HCT116 (cell line): ENCODE measurements at regions not wholly inside any gene's neighbourhood (a gene's known extent, or its start where the extent isn't known, plus 50 kb on each side); places are given as distances from the start of the nearest gene placed in this dataset.

Source experiments
- ATAC-seq: fragments of 200-7000 bp; cut with Tn5 transposase; 2 replicates; pipeline ENCODE4 v1.9.1; 2020; ENCODE audit warnings: mild to moderate bottlenecking, moderate library complexity
- BruUV-seq: library from RNA; stranded (reverse); fragments of 400-500 nt; replicated peaks from 2 replicates; lab custom pipeline; 2021; lab: Mats Ljungman, UMichigan
- CTCF ChIA-PET: fragments of 300-600 bp; sonication (Branson Sonifier 250); formaldehyde crosslinking; loops from one replicate; lab custom pipeline; 2021; ENCODE audit warnings: antibody characterized with exemption; lab: Charles Lee
- POLR2A ChIA-PET: fragments of 300-600, 350-600 bp; sonication (Branson Sonifier 250); formaldehyde crosslinking; loops from one replicate; lab custom pipeline; 2021; ENCODE audit warnings: antibody characterized with exemption; lab: Charles Lee
- RAD21 ChIA-PET, 2 experiments: fragments of 300-600 bp; sonication (Branson Sonifier 250); formaldehyde crosslinking; loops; one replicate each; lab custom pipeline; 2023; ENCODE audit warnings: low total read pairs in 2 of 2; ENCODE audit not compliant: uncharacterized antibody in 2 of 2, unreplicated experiment in 2 of 2, low non-redundant PET in 1 of 2; lab: Charles Lee
- DNase-seq: peaks from one replicate; pipeline ENCODE4 v3.0.0-alpha.2; 2010; ENCODE audit warnings: low read depth, low spot score
- H2AFZ ChIP-seq: fragments of 200-600 bp; shearing (Covaris generic), sonication (generic); 2 replicates; pipeline ENCODE4 v1.6.1; 2017; ENCODE audit warnings: low read depth, mixed run types, mixed read lengths, antibody characterized with exemption, low read length; ENCODE audit not compliant: poor library complexity, severe bottlenecking
- H3K27ac ChIP-seq: 2 replicates; pipeline ENCODE4 v1.5.1; 2012; ENCODE audit warnings: low read depth, low read length
- H3K27me3 ChIP-seq: fragments of 200-600 bp; sonication (generic); 2 replicates; pipeline ENCODE4 v1.6.1; 2016; ENCODE audit warnings: mixed run types, low read length, mixed read lengths; ENCODE audit not compliant: insufficient read depth
- H3K36me3 ChIP-seq, 2 experiments: fragments of 200-500 bp in 1 of 2; fragments of 200-600 bp in 1 of 2; sonication (Bioruptor generic) in 1 of 2; sonication (generic) in 1 of 2; 2 replicates each; pipeline versions ENCODE4 v1.5.1 to v1.6.1; 2014 to 2016; ENCODE audit warnings: low read length in 2 of 2, inconsistent platforms in 1 of 2, mixed read lengths in 1 of 2, mixed run types in 1 of 2; ENCODE audit not compliant: insufficient read depth in 2 of 2, control insufficient read depth in 1 of 2
- H3K4me1 ChIP-seq, 2 experiments: fragments of 200-600 bp in 1 of 2; sonication (generic) in 1 of 2; 2 replicates each; pipeline versions ENCODE4 v1.5.1 to v1.6.1; 2012 to 2017; ENCODE audit warnings: low read length in 2 of 2, inconsistent platforms in 1 of 2, mild to moderate bottlenecking in 1 of 2, mixed read lengths in 1 of 2, mixed run types in 1 of 2, moderate library complexity in 1 of 2; ENCODE audit not compliant: insufficient read depth in 2 of 2, control insufficient read depth in 1 of 2
- H3K4me2 ChIP-seq: fragments of 200-600 bp; sonication (generic); 2 replicates; pipeline ENCODE4 v1.6.1; 2017; ENCODE audit warnings: mixed run types, low read length, mixed read lengths
- H3K4me3 ChIP-seq, 2 experiments: fragments of 200-600 bp in 1 of 2; sonication (generic) in 1 of 2; replicated peaks in 1 of 2; 2 replicates each; pipeline ENCODE4 v1.5.1; 2011 to 2016; ENCODE audit warnings: low read length in 2 of 2, control low read depth in 1 of 2, low read depth in 1 of 2, mild to moderate bottlenecking in 1 of 2, mixed read lengths in 1 of 2, mixed run types in 1 of 2
- H3K79me2 ChIP-seq: fragments of 200-600 bp; sonication (generic); 2 replicates; pipeline ENCODE4 v1.6.1; 2017; ENCODE audit warnings: mild to moderate bottlenecking, mixed run types, low read length, moderate library complexity, mixed read lengths; ENCODE audit not compliant: insufficient read depth
- H3K9ac ChIP-seq: fragments of 200-600 bp; sonication (generic); 2 replicates; pipeline ENCODE4 v1.6.1; 2016; ENCODE audit warnings: low read length, mixed read lengths
- H3K9me2 ChIP-seq: fragments of 200-600 bp; sonication (generic), shearing (Covaris generic); 2 replicates; pipeline ENCODE4 v1.6.1; 2017; ENCODE audit warnings: mixed run types, mild to moderate bottlenecking, moderate library complexity; ENCODE audit not compliant: insufficient read depth
- H3K9me3 ChIP-seq, 2 experiments: fragments of 200-500 bp in 1 of 2; fragments of 200-600 bp in 1 of 2; sonication (Bioruptor generic) in 1 of 2; sonication (generic) in 1 of 2; 2 replicates each; pipeline ENCODE4 v1.6.1; 2014 to 2017; ENCODE audit warnings: low read length in 2 of 2, mixed read lengths in 2 of 2, inconsistent platforms in 1 of 2, low read depth in 1 of 2, mild to moderate bottlenecking in 1 of 2, mixed run types in 1 of 2, moderate library complexity in 1 of 2; ENCODE audit not compliant: control insufficient read depth in 1 of 2, insufficient read depth in 1 of 2
- H4K20me1 ChIP-seq: fragments of 200-600 bp; sonication (generic), shearing (Covaris generic); 2 replicates; pipeline ENCODE4 v1.6.1; 2017; ENCODE audit warnings: mixed run types, mild to moderate bottlenecking, moderate library complexity; ENCODE audit not compliant: insufficient read depth
- ATF3 ChIP-seq: IDR thresholded peaks from 2 replicates; pipeline ENCODE4 v1.6.1; 2012
- CBX3 ChIP-seq: IDR thresholded peaks from 2 replicates; pipeline ENCODE4 v1.6.1; 2012; ENCODE audit warnings: low read depth
- CTCF ChIP-seq, 3 experiments: fragments of 200-600 bp in 1 of 3; sonication (generic) in 1 of 3; IDR thresholded peaks in 2 of 3; conservative IDR thresholded peaks in 1 of 3; 2 replicates each; pipeline ENCODE4 v1.5.1; 2012 to 2017; ENCODE audit warnings: low read depth in 2 of 3, low read length in 2 of 3, antibody characterized with exemption in 1 of 3, borderline replicate concordance in 1 of 3, control low read depth in 1 of 3, mild to moderate bottlenecking in 1 of 3, mixed read lengths in 1 of 3, mixed run types in 1 of 3, moderate library complexity in 1 of 3; ENCODE audit not compliant: insufficient read depth in 1 of 3
- ELF1 ChIP-seq: IDR thresholded peaks from 2 replicates; pipeline ENCODE4 v1.6.1; 2012; ENCODE audit warnings: low read depth, borderline replicate concordance
- EZH2 ChIP-seq: fragments of 200-600 bp; sonication (generic); IDR thresholded peaks from 2 replicates; pipeline ENCODE4 v1.6.1; 2017; ENCODE audit warnings: antibody characterized with exemption, mixed run types
- EZH2phosphoT487 ChIP-seq: fragments of 200-600 bp; IDR thresholded peaks from 2 replicates; pipeline ENCODE4 v1.6.1; 2018; ENCODE audit warnings: antibody characterized with exemption, borderline replicate concordance
- FOSL1 ChIP-seq: IDR thresholded peaks from 2 replicates; pipeline ENCODE4 v1.6.1; 2012; ENCODE audit warnings: low read depth
- JUND ChIP-seq: IDR thresholded peaks from 2 replicates; pipeline ENCODE4 v1.6.1; 2012
- MAX ChIP-seq: IDR thresholded peaks from 2 replicates; pipeline ENCODE4 v1.6.1; 2012
- POLR2A ChIP-seq: IDR thresholded peaks from 2 replicates; pipeline ENCODE4 v1.7.0; 2011; ENCODE audit warnings: borderline replicate concordance; ENCODE audit not compliant: insufficient read depth, insufficient read length; ENCODE audit errors: extremely low read depth
- RAD21 ChIP-seq: IDR thresholded peaks from 2 replicates; pipeline ENCODE4 v1.6.1; 2012; ENCODE audit warnings: low read depth, mild to moderate bottlenecking
- SIN3A ChIP-seq: IDR thresholded peaks from 2 replicates; pipeline ENCODE4 v1.6.1; 2012; ENCODE audit warnings: low read depth
- SP1 ChIP-seq: IDR thresholded peaks from 2 replicates; pipeline ENCODE4 v1.6.1; 2012; ENCODE audit warnings: low read depth
- SRF ChIP-seq: IDR thresholded peaks from 2 replicates; pipeline ENCODE4 v1.6.1; 2012; ENCODE audit warnings: low read depth
- TCF7L2 ChIP-seq: IDR thresholded peaks from 2 replicates; pipeline ENCODE4 v1.7.0; 2011; ENCODE audit warnings: borderline replicate concordance, inconsistent platforms; ENCODE audit not compliant: insufficient read depth, insufficient read length; ENCODE audit errors: extremely low read depth
- YY1 ChIP-seq: IDR thresholded peaks from 2 replicates; pipeline ENCODE4 v1.6.1; 2011; ENCODE audit warnings: low read length, low read depth, moderate library complexity, mild to moderate bottlenecking; ENCODE audit not compliant: insufficient replicate concordance; ENCODE audit errors: extremely low read depth
- ZBTB33 ChIP-seq: IDR thresholded peaks from 2 replicates; pipeline ENCODE4 v1.6.1; 2011; ENCODE audit warnings: mild to moderate bottlenecking, low read length, moderate library complexity; ENCODE audit not compliant: insufficient replicate concordance; ENCODE audit errors: extremely low read depth
- ZFX ChIP-seq: fragments of 450-650 bp; IDR thresholded peaks from 2 replicates; pipeline ENCODE4 v1.6.1; 2017
- ZNF274 ChIP-seq: fragments of 200-500 bp; sonication (Bioruptor generic); IDR thresholded peaks from 2 replicates; pipeline ENCODE4 v1.6.1; 2014; ENCODE audit warnings: mild to moderate bottlenecking, low read depth, low read length, inconsistent platforms
- intact Hi-C: fragments of 100-400 bp; cut with micrococcal nuclease; formaldehyde crosslinking; loops from 2 replicates; pipeline ENCODE4 v1.10.0; 2022

- Histone ChIP-seq H3K9ac (no peak overlapping the region), H3K79me2 (no peaks in the 10 kb centered on the region), H3K36me3 (no peaks in the 10 kb centered on the region), H3K27me3 (no peaks in the 10 kb centered on the region), H3K9me3 (no peaks in the 10 kb centered on the region), H3K4me2 (no peak overlapping the region), H3K4me3 (no peak overlapping the region), H4K20me1 (no peaks in the 10 kb centered on the region), H3K27ac (no peak overlapping the region), H3K9me2 (no peaks in the 10 kb centered on the region), H3K4me1 (no peaks in the 10 kb centered on the region), H2AFZ (no peak overlapping the region)
- ChIA-PET RAD21 (no interaction called here), CTCF (no interaction called here), POLR2A (no interaction called here)
- BruUV-seq = no TSS peak
- TF ChIP-seq TCF7L2 (no peak), FOSL1 (no peak), CTCF (IDR thresholded peaks at IDR 0.05 in 2 of 3, conservative IDR thresholded peaks at IDR 0.05 in 1 of 3; ENCODE audit: borderline replicate concordance in 1 of 3, insufficient read depth in 1 of 3, low read depth in 2 of 3, low read length in 2 of 3) (no peak), CBX3 (no peak), ZFX (no peak), SP1 (no peak), ZNF274 (no peak), EZH2phosphoT487 (no peak), SRF (no peak), RAD21 (no peak), ATF3 (no peak), JUND (no peak), YY1 (no peak), ZBTB33 (no peak), SIN3A (no peak), MAX (no peak), POLR2A (no peak), EZH2 (no peak), ELF1 (no peak)
- intact Hi-C loops = no loop called here
- ATAC-seq = no peak
- DNase-seq = no peak
Measured at GRCh38 chr12:28794211-28794610, 354.9 kb upstream of the FAR2 start.
